Neural progenitor cell (in vitro differentiated cells): ENCODE measurements at regions not wholly inside any gene's neighbourhood (a gene's known extent, or its start where the extent isn't known, plus 50 kb on each side); places are given as distances from the start of the nearest gene placed in this dataset.

Experiments
- CTCF ChIP-seq: fragments of 200-600 bp; sonication (generic); IDR thresholded peaks from 2 replicates; pipeline ENCODE4 v1.5.1; 2017; ENCODE audit warnings: antibody characterized with exemption, mild to moderate bottlenecking
- EZH2 ChIP-seq: fragments of 200-600 bp; sonication (generic); IDR thresholded peaks from 2 replicates; pipeline ENCODE4 v1.6.1; 2017; ENCODE audit warnings: antibody characterized with exemption, mild to moderate bottlenecking, moderate library complexity

- TF ChIP-seq EZH2 (no peak), CTCF (no peak)
Observed at GRCh38 chr1:229107304-229107815, 163.6 kb upstream of the RAB4A start.
